ENCODE measurements at regions not wholly inside any gene's neighbourhood (a gene's known extent, or its start where the extent isn't known, plus 50 kb on each side); places are given as distances from the start of the nearest gene placed in this dataset.

DNA sequence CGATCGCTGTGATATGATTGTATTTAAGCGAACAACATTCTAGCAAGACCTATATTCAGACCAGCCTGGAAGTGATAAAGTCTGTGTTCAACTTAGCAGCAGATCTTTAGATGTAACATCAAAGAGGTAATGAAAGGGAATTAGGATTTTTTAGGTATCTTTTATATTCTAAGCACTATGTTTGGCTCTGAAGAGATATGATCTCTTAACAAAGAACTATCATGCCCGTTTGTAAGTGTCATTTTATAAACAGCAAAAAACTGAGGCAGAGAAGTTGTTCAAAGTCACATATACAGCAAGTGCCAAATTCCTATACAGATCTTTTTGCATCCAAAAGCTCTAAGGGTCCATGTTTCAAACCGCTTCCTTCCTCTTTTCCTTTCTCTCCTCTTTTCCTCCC is 53.0 kb upstream of the TIAM1 start:
- TF ChIP-seq CREB1 (CRISPR knock-in tag; IDR thresholded peaks at IDR 0.05) (no peak), NFYB (CRISPR knock-in tag; conservative IDR thresholded peaks at IDR 0.05; ENCODE audit: low read depth) (no peak), CTCF (IDR thresholded peaks at IDR 0.05) (no peak), E2F5 (CRISPR knock-in tag; IDR thresholded peaks at IDR 0.05) (no peak), JUN (CRISPR knock-in tag; IDR thresholded peaks at IDR 0.05) (no peak), PREB (CRISPR knock-in tag; IDR thresholded peaks at IDR 0.05; ENCODE audit: borderline replicate concordance) (no peak), IRF2 (CRISPR knock-in tag; IDR thresholded peaks at IDR 0.05; ENCODE audit: borderline replicate concordance, low read depth) (no peak), NFE2L1 (CRISPR knock-in tag; IDR thresholded peaks at IDR 0.05) (no peak), ESRRA (CRISPR knock-in tag; IDR thresholded peaks at IDR 0.05; ENCODE audit: borderline replicate concordance) (no peak), IRF1 (CRISPR knock-in tag; IDR thresholded peaks at IDR 0.05) (no peak)

All from WTC11 (cell line).